Thyroid gland (tissue), 4 donors: ENCODE measurements at regions not wholly inside any gene's neighbourhood (a gene's known extent, or its start where the extent isn't known, plus 50 kb on each side); places are given as distances from the start of the nearest gene placed in this dataset.

Experiments
- CTCF ChIP-seq, 6 experiments: fragments of 200-600 bp in 3 of 6; fragments of 450-650 bp in 3 of 6; sonication (generic) in 3 of 6; IDR thresholded peaks; one replicate each; pipeline ENCODE4 v1.5.1; 2016 to 2019; ENCODE audit warnings: antibody characterized with exemption in 6 of 6, mild to moderate bottlenecking in 2 of 6, inconsistent platforms in 1 of 6, moderate library complexity in 1 of 6
- POLR2A ChIP-seq, 2 donors: fragments of 450-650 bp; IDR thresholded peaks; one replicate each; pipeline ENCODE4 v1.6.1; 2017; ENCODE audit warnings: antibody characterized with exemption in 2 of 2, mild to moderate bottlenecking in 2 of 2, moderate library complexity in 1 of 2

GRCh38 chr3:18964640-18965039 is 183.7 kb upstream of the KCNH8 start:
- TF ChIP-seq POLR2A (IDR thresholded peaks at IDR 0.05) (no peak), CTCF (IDR thresholded peaks at IDR 0.05) (no peak)
